ENCODE measurements at regions not wholly inside any gene's neighbourhood (a gene's known extent, or its start where the extent isn't known, plus 50 kb on each side); places are given as distances from the start of the nearest gene placed in this dataset.

DNA sequence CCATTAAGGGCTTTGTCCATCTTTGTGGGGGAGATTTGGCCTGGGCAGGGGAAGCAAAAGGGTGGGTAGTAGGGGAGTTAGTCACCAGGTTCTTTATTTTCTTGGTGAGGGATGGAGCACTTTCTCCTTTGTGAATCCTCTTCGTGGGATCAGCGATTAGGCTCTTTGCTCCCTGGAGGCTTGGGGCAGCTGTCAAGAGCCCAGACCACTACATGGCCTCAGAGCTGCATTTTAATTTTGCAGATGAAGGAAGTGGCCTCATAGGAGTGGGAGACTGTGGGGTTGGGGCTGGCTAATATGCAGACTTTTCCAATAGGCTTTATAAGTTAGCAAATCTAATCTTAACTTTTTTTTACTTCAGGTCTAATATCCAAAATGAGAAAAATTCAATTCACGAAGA, 168.1 kb upstream of the DEFB112 start:
- no peak for DNase-seq (ENCODE audit: low spot score)

DNA sequence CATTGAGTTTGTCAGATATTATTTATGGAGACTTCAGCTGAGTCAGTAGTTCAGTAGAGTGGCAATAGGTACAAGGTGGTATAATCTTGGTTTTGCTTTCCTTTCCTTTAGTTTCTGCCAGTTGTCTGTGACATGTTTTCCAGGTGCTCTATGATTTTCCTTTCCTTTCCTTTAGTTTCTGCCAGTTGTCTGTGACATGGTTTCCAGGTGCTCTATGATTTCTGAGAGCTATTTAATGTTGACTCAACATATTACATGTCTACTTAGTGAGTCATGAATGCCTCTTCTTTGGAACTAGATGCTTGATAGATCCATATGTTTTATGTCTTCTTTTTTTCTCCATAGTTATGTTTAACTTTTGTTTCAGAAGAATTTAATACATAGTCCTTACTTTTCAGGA, 186.4 kb upstream of the DEFB112 start:
- DNase-seq (ENCODE audit: low spot score): no peak

DNA sequence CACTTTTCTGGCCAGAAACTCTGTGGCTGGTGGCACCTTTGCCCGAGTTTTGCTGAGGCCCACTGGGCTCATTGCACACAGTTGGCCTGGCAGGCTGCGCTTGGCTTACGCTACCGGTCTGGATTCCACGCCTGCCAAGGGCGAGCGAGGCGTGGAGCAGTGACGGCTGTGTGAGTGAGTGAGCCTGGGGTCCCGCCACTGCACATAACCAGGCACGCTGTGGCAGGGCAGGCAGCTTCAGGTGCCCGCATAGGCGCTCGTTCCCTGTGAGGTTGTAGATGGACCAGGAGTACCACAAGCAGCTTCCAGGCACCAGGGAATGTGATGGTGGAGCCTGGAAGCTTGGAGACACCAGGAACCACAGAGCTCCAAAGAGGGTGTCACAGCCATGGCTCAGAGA, 190.1 kb upstream of the DEFB112 start:
- DNase-seq (ENCODE audit: low spot score): no peak

DNA sequence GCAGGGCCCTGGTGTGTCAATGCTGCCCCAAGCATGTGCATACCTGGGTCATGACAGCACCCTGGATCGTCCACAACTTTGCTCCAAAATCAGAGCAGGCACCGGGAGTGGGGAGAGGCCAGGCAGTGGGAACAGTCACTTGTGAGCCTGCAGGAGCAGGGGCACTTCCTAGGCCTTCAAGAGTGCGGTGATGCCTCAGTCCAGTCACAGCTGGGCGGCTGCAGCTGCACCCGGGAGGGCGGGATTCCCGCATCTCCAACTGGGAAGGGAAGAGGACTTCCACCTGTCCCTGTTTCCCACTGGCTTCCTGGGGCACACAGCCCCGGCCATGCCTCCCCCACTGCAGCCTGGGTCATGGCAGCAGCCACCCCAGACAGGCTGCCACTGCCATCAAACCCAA, 191.3 kb upstream of the DEFB112 start:
- no peak for DNase-seq (ENCODE audit: low spot score)

DNA sequence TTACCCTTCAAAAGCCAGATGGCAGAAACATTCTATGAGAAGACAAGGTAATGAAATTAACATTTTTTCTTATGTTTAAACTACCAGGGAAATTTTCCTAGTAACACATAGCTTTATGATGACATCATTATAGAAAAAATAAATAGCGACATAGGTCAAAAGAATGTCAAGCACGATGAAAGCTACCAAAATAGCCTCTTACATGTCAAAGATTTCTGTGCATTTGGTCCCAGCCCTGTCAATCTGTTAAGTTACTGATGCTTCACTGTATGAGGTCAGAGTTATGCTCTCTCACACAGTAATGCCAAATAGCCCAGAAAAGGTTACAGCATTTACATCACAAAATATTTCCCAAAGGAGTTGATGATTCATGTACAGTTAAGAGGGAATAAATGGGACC, 199.8 kb upstream of the DEFB112 start:
- DNase-seq (ENCODE audit: low spot score): no peak

DNA sequence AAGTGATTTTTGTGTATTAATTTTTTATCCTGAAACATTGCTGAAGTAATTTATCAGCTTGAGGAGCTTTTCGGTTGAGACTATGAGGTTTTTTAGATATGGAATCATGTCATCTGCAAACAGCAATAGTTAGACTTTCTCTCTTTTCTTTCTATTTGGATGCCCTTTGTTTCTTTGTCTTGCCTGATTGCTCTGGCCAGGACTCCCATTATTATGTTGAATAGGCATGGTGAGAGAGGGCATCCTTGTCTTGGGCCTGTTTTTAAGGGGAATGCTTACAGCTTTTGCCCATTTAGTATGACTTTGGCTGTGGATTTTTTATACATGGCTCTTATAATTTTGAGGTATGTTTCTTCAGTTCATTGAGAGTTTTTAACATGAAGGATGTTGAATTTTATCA, 207.6 kb upstream of the DEFB112 start:
- DNase-seq (ENCODE audit: low spot score): no peak

DNA sequence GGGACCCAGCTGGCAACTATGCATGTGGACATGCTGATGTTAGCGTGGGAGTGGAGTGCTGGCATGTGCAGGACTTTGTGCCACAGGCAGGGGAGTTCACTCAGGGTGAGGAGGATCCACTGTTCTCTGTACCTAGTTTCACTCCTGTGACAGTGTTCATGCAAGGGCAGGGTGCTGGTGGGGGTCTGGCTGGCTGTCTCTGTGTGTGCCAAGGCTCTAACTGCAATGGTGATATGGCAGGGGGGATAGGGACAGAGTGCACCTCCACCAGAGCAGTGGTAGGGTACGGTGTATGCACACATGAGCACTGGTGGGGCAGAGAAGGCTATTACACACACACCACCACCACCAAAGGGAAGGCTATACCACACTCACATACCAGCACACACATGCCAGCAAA, 210.2 kb upstream of the DEFB112 start:
- no peak for DNase-seq (ENCODE audit: low spot score)

DNA sequence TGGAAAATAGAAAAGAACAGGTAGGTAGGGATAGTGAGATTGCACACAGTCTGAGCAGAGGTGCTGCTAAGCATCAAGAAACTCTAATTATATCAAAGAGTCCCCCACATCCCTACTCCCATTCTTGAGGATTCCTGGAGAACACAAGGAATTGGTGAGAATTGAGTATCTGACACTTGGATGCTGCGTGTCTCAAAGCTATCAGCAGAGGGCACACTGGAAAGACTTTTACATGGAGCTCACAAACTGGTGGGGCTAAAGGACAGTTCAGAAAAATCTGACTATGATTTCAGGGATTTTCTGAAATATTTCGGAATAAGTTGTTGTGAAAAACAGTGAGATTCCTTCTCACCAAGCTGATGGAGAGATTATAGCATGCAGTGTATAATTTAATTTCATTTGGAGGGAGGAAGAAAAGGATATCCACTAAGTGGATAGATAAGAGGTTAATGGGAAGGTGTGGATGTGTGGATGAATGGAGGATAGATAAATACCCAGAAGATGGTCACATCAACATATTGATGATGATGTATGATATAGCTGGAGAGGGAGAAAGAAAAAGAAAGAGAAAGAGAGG, 215.4 kb upstream of the DEFB112 start:
- no peak for DNase-seq (ENCODE audit: low spot score)

DNA sequence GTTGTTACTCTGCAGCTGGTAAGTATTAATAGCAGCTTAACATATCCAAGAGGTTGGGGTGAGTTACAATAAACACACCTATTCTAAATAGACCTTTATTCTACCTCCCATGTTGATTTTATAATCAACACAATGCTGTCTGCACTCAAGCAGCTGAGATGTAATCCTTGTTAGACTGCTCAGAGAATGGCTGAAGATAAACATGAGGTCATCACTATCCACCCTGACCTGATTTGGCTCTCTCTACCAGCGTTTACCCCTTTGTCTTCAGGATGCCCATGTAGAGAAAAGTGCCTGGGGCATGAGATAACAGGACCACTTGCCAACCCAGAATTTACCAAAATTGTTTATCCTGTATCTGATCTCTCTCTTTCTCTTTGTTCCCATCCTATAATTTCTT, 220.7 kb upstream of the DEFB112 start:
- DNase-seq (ENCODE audit: low spot score): no peak

DNA sequence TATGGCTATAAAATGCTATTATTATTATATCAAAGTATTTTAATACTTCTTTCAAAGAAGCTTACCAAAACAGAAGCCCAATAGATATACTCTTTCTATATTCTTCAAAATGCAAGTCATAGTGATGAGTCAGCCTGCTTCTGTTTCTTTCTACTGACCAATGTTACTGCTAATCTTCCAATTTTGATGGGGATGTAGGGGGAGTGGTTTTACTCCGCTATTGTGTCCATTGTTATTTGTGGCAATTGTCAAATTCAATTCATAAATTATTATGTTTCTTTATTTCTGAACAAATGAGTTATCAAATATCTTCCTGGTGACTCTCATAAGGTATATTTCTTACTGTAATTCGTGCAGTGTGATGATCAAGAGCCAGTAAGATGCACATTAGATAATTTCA, 221.5 kb upstream of the DEFB112 start:
- no peak for DNase-seq (ENCODE audit: low spot score)

DNA sequence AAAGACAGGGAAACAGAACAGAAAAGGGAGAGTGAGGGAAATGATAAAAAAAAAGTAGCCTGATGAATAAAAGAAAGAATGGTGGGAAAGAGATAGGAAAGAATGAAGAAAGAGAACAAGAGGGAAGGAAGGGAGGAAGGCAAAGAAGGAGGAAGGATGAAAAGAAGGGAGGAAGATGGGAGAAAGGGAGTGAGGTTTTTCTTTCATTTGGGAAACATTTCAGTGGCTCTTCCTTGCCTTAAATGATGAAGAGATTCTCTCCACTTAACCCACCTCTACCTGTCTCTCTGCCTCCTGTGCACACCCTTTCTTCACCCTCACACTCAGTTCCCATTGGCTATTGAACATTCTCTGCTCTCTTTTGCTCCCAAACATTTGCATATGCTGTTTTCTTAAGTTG, 222.1 kb upstream of the DEFB112 start:
- DNase-seq (ENCODE audit: low spot score): no peak

DNA sequence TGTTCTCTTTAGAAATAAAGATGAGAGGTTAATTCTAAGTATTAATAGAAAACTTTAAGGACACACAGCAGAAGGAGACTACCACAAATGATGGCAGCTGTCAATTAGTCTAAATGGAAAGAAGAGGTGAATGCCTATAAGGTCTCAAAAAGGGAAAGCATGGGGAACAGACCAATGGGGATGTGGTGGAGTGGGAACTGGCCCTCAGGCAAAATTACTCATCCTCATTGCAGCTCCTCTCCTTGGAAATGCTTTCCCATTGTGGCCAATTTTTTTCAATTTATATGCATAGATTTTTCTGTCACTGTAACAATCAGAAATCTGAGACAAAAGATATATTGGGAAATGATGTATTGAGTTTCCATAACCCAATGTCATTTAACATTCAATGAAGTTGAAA, 222.9 kb upstream of the DEFB112 start:
- DNase-seq (ENCODE audit: low spot score): no peak

DNA sequence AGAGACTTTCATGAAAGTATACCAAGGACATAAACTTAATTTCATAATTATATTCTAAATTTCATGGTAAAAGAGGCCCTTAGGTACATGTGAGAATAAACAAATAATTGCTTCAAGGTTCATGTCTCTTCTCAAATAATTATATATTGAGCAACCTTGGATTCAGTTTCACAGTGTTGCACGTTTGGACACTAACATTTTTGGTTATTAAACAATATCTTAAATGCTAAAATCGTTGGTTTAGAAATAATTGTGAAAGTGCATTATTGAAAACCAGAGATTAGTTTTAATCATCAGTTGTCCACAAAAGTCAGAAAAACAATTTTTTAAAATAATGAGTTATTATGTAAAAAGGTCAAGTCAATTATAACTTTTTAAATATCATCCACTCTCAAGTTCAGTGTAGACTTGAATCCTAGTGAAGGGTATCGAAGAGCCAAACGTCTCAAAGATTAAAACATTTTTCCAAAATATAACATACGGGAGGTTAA, 227.1 kb upstream of the DEFB112 start:
- no peak for DNase-seq (ENCODE audit: low spot score)

DNA sequence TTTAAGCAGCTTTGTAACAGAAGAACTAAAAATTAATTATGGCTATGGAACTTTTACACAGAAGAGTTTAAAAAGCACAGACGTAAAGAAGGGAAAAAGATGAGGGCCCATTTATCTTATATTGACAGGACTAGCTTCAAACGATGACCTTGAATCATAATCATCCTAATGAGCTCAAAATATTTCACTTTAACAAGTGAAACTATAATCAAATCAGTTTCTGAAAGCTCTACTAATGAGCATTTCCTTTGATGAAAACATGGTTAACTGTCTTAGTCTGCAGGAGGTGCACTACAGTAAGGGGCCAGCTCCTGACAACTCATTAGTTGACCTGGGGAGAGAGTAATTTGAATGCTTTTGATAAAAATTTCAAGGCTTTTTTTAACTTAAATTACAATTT, 228.0 kb upstream of the DEFB112 start:
- DNase-seq (ENCODE audit: low spot score): no peak

DNA sequence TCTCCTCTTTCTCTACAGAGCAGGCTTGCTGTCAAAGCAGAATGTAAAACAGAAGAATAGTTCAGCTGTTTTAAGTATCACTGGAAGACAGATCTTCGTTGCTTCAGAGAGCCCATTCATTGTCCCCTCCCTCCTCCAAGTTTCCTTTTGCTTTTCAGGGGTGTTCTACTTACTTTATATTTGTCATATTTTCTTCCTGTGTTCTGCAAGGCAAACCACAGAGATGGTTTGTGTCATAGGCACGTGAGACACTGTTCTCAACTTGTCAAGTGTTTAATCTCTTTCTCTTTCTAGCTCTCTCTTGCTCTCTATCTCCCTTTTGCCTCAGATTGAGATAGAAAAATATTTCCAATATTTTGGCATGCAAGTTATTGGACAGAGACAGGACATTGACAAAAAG, 228.9 kb upstream of the DEFB112 start:
- DNase-seq (ENCODE audit: low spot score): no peak

DNA sequence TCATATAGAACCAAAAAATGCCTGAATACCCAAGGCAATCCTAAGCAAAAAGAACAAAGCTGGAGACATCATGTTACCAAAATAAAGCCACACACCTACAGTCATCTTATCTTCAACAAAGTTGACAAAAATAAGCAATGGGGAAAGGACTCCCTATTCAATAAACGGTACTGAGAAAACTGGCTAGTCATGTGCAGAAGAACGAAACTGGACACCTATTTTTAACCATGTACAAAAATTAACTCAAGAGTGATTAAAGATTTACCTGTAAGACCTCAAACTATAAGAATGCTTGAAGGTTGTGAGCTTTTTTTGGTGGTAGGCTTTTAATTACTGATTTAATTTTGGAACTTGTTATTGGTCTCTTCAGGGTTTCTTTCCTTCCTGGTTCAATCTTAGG, 236.0 kb upstream of the DEFB112 start:
- no peak for DNase-seq (ENCODE audit: low spot score)

DNA sequence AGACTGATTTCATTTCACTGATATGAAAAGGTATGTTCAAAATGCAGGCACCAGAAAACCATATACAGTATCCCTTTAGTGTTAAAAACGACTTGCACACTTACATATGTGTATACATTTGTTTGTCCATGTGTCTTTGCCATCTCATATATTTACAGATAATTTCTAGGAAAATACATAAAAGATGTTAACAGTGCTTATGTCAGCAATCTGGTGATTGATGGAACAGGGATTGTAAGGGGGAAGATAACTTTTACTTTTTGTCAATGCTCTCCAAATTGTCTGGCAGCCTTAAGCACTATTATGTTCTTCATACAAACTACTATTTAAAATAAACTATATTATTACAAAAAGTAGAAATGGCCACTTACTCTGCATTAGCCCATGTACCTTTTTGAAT, 238.5 kb upstream of the DEFB112 start:
- no peak for DNase-seq (ENCODE audit: low spot score)

DNA sequence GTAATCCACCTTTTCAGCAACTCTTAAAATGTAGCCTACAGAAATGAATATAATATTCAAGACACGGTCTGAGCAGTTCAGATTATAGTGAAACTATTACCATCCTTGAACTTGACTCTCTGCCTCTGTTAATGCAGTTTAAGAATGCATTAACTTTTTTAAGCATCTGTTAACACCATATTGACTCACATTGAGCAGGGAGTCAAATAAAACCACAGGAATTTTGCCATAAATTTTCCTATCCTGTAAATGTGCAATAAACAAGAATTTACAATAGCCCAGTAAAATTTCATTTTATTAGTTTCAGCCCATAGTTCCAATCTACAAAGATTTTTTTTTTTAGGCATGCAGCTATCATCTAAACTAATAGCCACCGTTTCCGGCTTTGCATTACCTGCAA, 239.2 kb upstream of the DEFB112 start:
- no peak for DNase-seq (ENCODE audit: low spot score)

DNA sequence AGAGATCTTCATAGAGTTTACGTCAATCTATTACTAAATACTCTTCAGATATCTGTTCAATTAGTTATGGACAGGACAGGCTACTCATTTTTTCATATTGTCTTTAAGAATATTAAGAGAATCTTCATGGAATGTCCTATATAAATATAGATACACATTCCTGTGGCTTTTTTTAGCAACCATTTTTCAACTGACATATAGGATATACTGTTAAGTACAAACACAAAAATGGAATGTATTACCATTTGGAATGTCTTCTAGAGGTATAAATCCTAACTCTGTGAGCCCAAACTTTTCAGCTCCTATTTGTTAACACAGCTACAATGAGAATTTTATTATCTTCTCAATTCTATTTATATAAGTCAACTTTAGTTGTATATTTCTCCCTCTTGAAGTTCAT, 239.6 kb upstream of the DEFB112 start:
- no peak for DNase-seq (ENCODE audit: low spot score)

DNA sequence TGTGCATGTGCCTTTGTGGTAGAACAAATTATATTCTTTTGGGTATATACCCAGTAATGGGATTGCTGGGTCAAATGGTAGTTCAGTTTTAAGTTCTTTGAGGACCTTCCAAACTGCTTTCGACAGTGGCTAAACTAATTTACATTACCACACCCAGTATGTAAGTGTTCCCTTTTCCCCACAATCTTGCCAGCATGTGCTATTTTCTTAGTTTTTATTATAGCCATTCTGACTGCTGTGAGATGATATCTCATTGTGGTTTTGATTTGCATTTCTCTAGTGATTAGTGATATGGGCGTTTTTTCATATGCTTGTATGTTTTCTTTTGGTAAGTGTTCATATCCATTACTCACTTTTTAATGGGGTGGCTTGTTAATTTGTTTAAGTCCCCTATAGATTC, 251.6 kb upstream of the DEFB112 start:
- DNase-seq (ENCODE audit: low spot score): no peak

DNA sequence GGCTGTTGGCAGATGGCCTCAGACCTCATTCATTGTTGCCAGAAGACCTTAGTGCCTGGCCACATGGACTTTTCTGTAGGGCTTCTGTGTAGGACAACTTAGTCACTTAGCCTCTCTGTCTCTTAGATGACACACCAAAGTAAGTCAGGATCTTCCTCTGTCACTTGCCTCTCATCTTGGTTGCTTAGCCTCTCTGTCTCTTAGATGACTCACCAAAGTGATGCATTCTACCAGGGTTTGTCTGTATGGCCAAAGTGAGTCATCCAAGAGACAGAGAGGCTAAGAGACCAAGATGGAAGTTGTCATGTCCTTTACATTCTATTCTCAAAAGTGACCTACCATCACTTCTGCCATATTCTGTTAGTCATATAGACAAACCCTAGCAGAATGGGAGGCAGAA, 255.9 kb upstream of the DEFB112 start:
- DNase-seq (ENCODE audit: low spot score): no peak

DNA sequence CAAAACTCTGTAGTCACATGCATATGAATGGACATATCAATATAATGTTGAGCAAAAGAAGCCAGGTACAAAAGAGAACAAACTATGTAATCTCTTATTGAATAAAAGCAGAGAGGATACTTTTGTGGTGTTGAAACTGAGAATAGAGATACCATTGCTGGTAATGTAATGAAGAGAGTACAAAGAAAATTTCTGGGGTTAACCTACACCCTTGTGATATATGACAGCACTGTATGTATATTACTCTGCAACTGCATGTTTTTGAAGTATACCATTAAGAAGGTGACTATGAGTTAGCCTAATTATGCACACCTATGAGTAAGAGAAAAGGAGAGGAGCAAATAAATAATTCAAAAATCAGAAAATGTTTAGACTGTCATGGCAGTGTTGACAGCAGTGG, 268.8 kb upstream of the DEFB112 start:
- DNase-seq (ENCODE audit: low spot score): no peak

DNA sequence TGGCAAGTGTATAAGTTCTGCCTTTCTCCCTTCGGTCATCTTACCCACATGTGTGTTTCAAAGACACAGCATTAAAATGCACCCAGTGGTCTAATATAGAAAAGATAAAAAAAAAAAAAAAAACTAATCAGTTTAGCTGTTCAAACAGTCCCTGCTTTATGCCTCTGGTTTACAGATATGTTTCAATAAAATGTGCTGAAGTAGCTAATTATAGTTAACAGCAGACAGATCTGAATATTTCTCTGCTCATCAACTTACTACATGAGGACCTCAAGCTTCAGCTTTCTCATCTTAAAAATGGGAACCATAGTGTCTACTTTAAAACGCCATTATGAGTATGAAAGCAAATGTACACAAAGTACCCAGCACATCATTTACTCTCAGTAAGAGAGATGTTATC, 280.6 kb upstream of the DEFB112 start:
- no peak for DNase-seq (ENCODE audit: low spot score)

DNA sequence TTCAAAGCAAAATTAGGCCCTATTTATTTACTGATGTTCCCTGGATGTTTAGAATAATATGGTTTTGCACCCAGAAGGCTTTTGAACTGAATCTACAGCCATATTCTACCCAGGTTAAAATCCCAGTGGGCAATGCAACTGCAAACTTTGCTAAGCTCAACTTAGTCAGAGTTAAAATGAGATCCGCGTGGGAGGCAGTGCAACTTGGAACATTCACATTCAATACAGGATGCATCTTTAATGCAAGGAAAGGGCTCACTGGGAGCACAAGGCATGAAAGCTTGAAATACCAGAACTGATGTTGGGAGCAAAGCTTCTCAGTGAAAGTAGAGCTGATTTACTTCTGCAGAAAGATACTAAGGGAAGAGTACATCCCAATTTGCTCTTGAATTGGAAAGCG, 281.2 kb upstream of the DEFB112 start:
- no peak for DNase-seq (ENCODE audit: low spot score)

DNA sequence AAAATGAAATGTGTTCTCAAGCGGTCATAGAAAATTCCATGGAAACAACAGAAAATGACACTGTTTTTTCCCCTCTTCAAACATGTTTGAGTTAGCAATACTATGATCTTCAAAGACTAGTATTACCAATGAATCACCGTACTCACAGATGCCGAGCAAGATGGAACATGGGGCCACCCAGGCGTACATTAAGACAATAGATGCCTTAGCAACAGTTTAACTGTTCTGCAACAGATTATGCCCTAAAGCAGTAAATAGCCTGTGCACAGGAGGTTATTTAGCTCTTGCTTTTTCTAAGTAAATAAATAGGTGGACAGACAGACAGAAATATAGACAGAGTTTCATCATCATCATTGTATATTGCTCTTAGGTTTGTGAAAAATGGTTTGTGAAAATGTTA, 284.0 kb upstream of the DEFB112 start:
- no peak for DNase-seq (ENCODE audit: low spot score)

Measured in kidney capillary endothelial cell (primary cell).